IMR-90 (cell line): ENCODE measurements at regions not wholly inside any gene's neighbourhood (a gene's known extent, or its start where the extent isn't known, plus 50 kb on each side); places are given as distances from the start of the nearest gene placed in this dataset.

ENCODE experiments used
- ATAC-seq: fragments of 200-7000 bp; cut with Tn5 transposase; 2 replicates; pipeline ENCODE4 v1.9.1; 2020; ENCODE audit warnings: low read depth, mild to moderate bottlenecking, moderate library complexity
- BruUV-seq: library from RNA; stranded (reverse); fragments of 400-500 nt; replicated peaks from 2 replicates; lab custom pipeline; 2021; lab: Mats Ljungman, UMichigan
- CTCF ChIA-PET: fragments of 300-600 bp; formaldehyde crosslinking; extraction: SDS; loops from one replicate; lab custom pipeline; 2021; ENCODE audit warnings: antibody characterized with exemption; lab: Yijun Ruan, JAX
- POLR2A ChIA-PET: fragments of 300-600 bp; sonication (Branson Sonifier 250); formaldehyde crosslinking; loops from one replicate; lab custom pipeline; 2022; ENCODE audit warnings: antibody characterized with exemption; ENCODE audit not compliant: unreplicated experiment; lab: Charles Lee
- DNase-seq: peaks from one replicate; pipeline ENCODE4 v3.0.0; 2013
- H2AFZ ChIP-seq: replicated peaks from 2 replicates; pipeline ENCODE3; 2013; ENCODE audit warnings: low read length, mild to moderate bottlenecking; ENCODE audit not compliant: poor library complexity
- H2AK5ac ChIP-seq: 2 replicates; pipeline ENCODE4 v1.6.1; 2013; ENCODE audit warnings: low read depth, low read length, inconsistent platforms
- H2AK9ac ChIP-seq: replicated peaks from 2 replicates; pipeline ENCODE3; 2013; ENCODE audit warnings: mild to moderate bottlenecking, low read depth, low read length, moderate library complexity; ENCODE audit not compliant: poor library complexity
- H2BK120ac ChIP-seq: 2 replicates; pipeline ENCODE4 v1.6.1; 2013; ENCODE audit warnings: low read depth, low read length, inconsistent platforms
- H2BK15ac ChIP-seq: 3 replicates; pipeline ENCODE4 v1.6.1; 2013; ENCODE audit warnings: low read depth, low read length, inconsistent platforms
- H2BK20ac ChIP-seq: 2 replicates; pipeline ENCODE4 v1.6.1; 2013; ENCODE audit warnings: low read depth, mild to moderate bottlenecking, inconsistent platforms, low read length, moderate library complexity
- H2BK5ac ChIP-seq: 2 replicates; pipeline ENCODE4 v1.6.1; 2013; ENCODE audit warnings: mild to moderate bottlenecking, low read depth, low read length, inconsistent platforms; ENCODE audit not compliant: poor library complexity, severe bottlenecking
- H3K14ac ChIP-seq: replicated peaks from 2 replicates; pipeline ENCODE4 v1.6.1; 2013; ENCODE audit warnings: low read depth, low read length, inconsistent platforms
- H3K18ac ChIP-seq: 2 replicates; pipeline ENCODE4 v1.6.1; 2013; ENCODE audit warnings: low read depth, low read length, control low read depth
- H3K23ac ChIP-seq: 2 replicates; pipeline ENCODE4 v1.6.1; 2013; ENCODE audit warnings: low read depth, low read length, inconsistent platforms
- H3K27ac ChIP-seq: 2 replicates; pipeline ENCODE4 v1.5.1; 2013; ENCODE audit warnings: mild to moderate bottlenecking, control low read depth, low read length; ENCODE audit not compliant: insufficient read depth
- H3K27me3 ChIP-seq: 2 replicates; pipeline ENCODE4 v1.6.1; 2013; ENCODE audit warnings: low read length; ENCODE audit not compliant: control insufficient read depth, insufficient read depth
- H3K36me3 ChIP-seq: 2 replicates; pipeline ENCODE4 v1.6.1; 2013; ENCODE audit warnings: low read length, mixed read lengths; ENCODE audit not compliant: control insufficient read depth, insufficient read depth
- H3K4ac ChIP-seq: 2 replicates; pipeline ENCODE4 v1.6.1; 2013; ENCODE audit warnings: low read depth, low read length, inconsistent platforms
- H3K4me1 ChIP-seq: 2 replicates; pipeline ENCODE4 v1.6.1; 2013; ENCODE audit warnings: low read length, mixed read lengths; ENCODE audit not compliant: control insufficient read depth, insufficient read depth
- H3K4me2 ChIP-seq: 2 replicates; pipeline ENCODE4 v1.6.1; 2013; ENCODE audit warnings: low read depth, mild to moderate bottlenecking, control low read depth, low read length, moderate library complexity
- H3K4me3 ChIP-seq: 2 replicates; pipeline ENCODE4 v1.5.1; 2013; ENCODE audit warnings: low read depth, mild to moderate bottlenecking, control low read depth, low read length, moderate library complexity; ENCODE audit not compliant: insufficient read depth
- H3K56ac ChIP-seq: 2 replicates; pipeline ENCODE4 v1.6.1; 2013; ENCODE audit warnings: low read length, inconsistent platforms; ENCODE audit not compliant: insufficient read depth; ENCODE audit errors: extremely low read depth
- H3K79me1 ChIP-seq, 2 experiments: 2 replicates each; pipeline ENCODE4 v1.6.1; 2013; ENCODE audit warnings: low read length in 2 of 2, inconsistent platforms in 1 of 2, low read depth in 1 of 2
- H3K9ac ChIP-seq: 2 replicates; pipeline ENCODE4 v1.6.1; 2013; ENCODE audit warnings: low read depth, low read length, control low read depth
- H3K9me1 ChIP-seq: 2 replicates; pipeline ENCODE4 v1.6.1; 2013; ENCODE audit warnings: low read length, inconsistent platforms; ENCODE audit not compliant: insufficient read depth
- H3K9me3 ChIP-seq: 2 replicates; pipeline ENCODE4 v1.6.1; 2013; ENCODE audit warnings: low read length; ENCODE audit not compliant: control insufficient read depth, insufficient read depth
- H4K20me1 ChIP-seq: 2 replicates; pipeline ENCODE4 v1.6.1; 2013; ENCODE audit warnings: low read length, inconsistent platforms; ENCODE audit not compliant: insufficient read depth
- H4K5ac ChIP-seq: 2 replicates; pipeline ENCODE4 v1.6.1; 2013; ENCODE audit warnings: mild to moderate bottlenecking, low read depth, low read length, control low read depth
- H4K8ac ChIP-seq, 2 experiments: 2 replicates each; pipeline ENCODE4 v1.6.1; 2013; ENCODE audit warnings: low read depth in 2 of 2, low read length in 2 of 2, control low read depth in 1 of 2, inconsistent platforms in 1 of 2
- H4K91ac ChIP-seq: 2 replicates; pipeline ENCODE4 v1.6.1; 2013; ENCODE audit warnings: low read depth, low read length, inconsistent platforms; ENCODE audit not compliant: insufficient read depth
- BHLHE40 ChIP-seq: fragments of 150-350 bp; IDR thresholded peaks from 2 replicates; pipeline ENCODE4 v1.6.1; 2016; ENCODE audit warnings: mild to moderate bottlenecking, low read depth, low read length
- CEBPB ChIP-seq: IDR thresholded peaks from 2 replicates; pipeline ENCODE4 v1.6.1; 2012; ENCODE audit warnings: low read depth, low read length, improper control_type of control experiment
- CHD1 ChIP-seq: IDR thresholded peaks from 2 replicates; pipeline ENCODE4 v1.6.1; 2012; ENCODE audit warnings: low read depth, low read length, improper control_type of control experiment
- CTCF ChIP-seq: conservative IDR thresholded peaks from 2 replicates; pipeline ENCODE4 v1.5.1; 2012; ENCODE audit warnings: mild to moderate bottlenecking, low read depth, low read length, improper control_type of control experiment
- ELK1 ChIP-seq: fragments of 150-350 bp; IDR thresholded peaks from 2 replicates; pipeline ENCODE4 v1.6.1; 2016; ENCODE audit warnings: low read depth, mild to moderate bottlenecking, low read length, moderate library complexity, borderline replicate concordance
- FOS ChIP-seq: fragments of 150-350 bp; IDR thresholded peaks from 2 replicates; pipeline ENCODE4 v1.6.1; 2016; ENCODE audit warnings: low read depth, low read length
- MAFK ChIP-seq: IDR thresholded peaks from 2 replicates; pipeline ENCODE4 v1.6.1; 2012; ENCODE audit warnings: low read depth, low read length, improper control_type of control experiment
- MAZ ChIP-seq: IDR thresholded peaks from 2 replicates; pipeline ENCODE4 v1.6.1; 2012; ENCODE audit warnings: low read depth, mild to moderate bottlenecking, low read length, improper control_type of control experiment, moderate library complexity, borderline replicate concordance
- MXI1 ChIP-seq: IDR thresholded peaks from 2 replicates; pipeline ENCODE4 v1.6.1; 2012; ENCODE audit warnings: low read depth, mild to moderate bottlenecking, low read length, moderate library complexity, borderline replicate concordance
- NFE2L2 ChIP-seq: fragments of 150-350 bp; IDR thresholded peaks from 2 replicates; pipeline ENCODE4 v1.6.1; 2016; ENCODE audit warnings: low read depth, mild to moderate bottlenecking, low read length
- POLR2A ChIP-seq: IDR thresholded peaks from 2 replicates; pipeline ENCODE4 v1.6.1; 2012; ENCODE audit warnings: mild to moderate bottlenecking, low read depth, low read length
- RAD21 ChIP-seq: IDR thresholded peaks from 2 replicates; pipeline ENCODE4 v1.6.1; 2012; ENCODE audit warnings: low read length, improper control_type of control experiment
- RCOR1 ChIP-seq: IDR thresholded peaks from 2 replicates; pipeline ENCODE4 v1.6.1; 2012; ENCODE audit warnings: mild to moderate bottlenecking, low read length, improper control_type of control experiment; ENCODE audit not compliant: insufficient replicate concordance
- RFX5 ChIP-seq: IDR thresholded peaks from 2 replicates; pipeline ENCODE4 v1.8.0; 2012; ENCODE audit warnings: low read depth, mild to moderate bottlenecking, low read length, moderate library complexity
- SMC3 ChIP-seq: fragments of 150-350 bp; IDR thresholded peaks from 2 replicates; pipeline ENCODE4 v1.6.1; 2016; ENCODE audit warnings: low read depth, mild to moderate bottlenecking, antibody characterized with exemption, low read length, moderate library complexity
- WGBS, 2 experiments: methylation state at CpG; one replicate each; pipeline versions ENCODE4 v1.1.5 to v1.1.7; 2013; ENCODE audit warnings: missing lambda C conversion rate in 2 of 2; ENCODE audit not compliant: insufficient read length in 1 of 2; ENCODE audit errors: extremely low coverage in 2 of 2; 5-methylcytosine and 5-hydroxymethylcytosine counted together
- dilution Hi-C: fragments of 300-500 bp; cut with HindIII; formaldehyde crosslinking; loops from one replicate; pipeline ENCODE4 v1.14.3; 2018; ENCODE audit warnings: low sequenced_read_pairs; ENCODE audit not compliant: unreplicated experiment
- in situ Hi-C: fragments of 300-500 bp; cut with MboI; formaldehyde crosslinking; loops from 3 replicates; pipeline ENCODE4 v1.14.3; 2019; ENCODE audit warnings: low sequenced_read_pairs, inconsistent platforms, mixed read lengths
- intact Hi-C: fragments of 100-400 bp; cut with micrococcal nuclease; formaldehyde crosslinking; loops from 2 replicates; pipeline ENCODE4 v1.10.0; 2022
- TF ChIP-seq, protein P1 (sequence below): fragments of 150-350 bp; IDR thresholded peaks from 2 replicates; pipeline ENCODE4 v1.6.1; 2017; ENCODE audit warnings: mild to moderate bottlenecking, antibody characterized with exemption, low read length, low read depth

GRCh38 chr5:168048486-168048885 lies 243.0 kb upstream of the WWC1 start:
- H3K4me1 ChIP-seq = no peaks in the 10 kb centered on the region
- no peaks in the 10 kb centered on the region for H3K9me3 ChIP-seq
- H2AK5ac ChIP-seq = no peak overlapping the region
- ChIA-PET CTCF (interaction anchor here (1.1 kb wide), 1 partner anchor 318 kb away, joined by 3 read pairs; no protein-coding TSS in a partner anchor), POLR2A (no interaction called here)
- BruUV-seq = no TSS peak
- ATAC-seq (no peak), DNase-seq (no peak)
- no peak overlapping the region for H2AFZ ChIP-seq
- H3K9me1 ChIP-seq = no peaks in the 10 kb centered on the region
- no peaks in the 10 kb centered on the region for H3K79me1 ChIP-seq
- H3K36me3 ChIP-seq = no peaks in the 10 kb centered on the region
- H3K18ac ChIP-seq = no peak overlapping the region
- no peak overlapping the region for H2BK15ac ChIP-seq
- H3K14ac ChIP-seq = no peak overlapping the region
- no peaks in the 10 kb centered on the region for H4K20me1 ChIP-seq
- no peak overlapping the region for H3K4me3 ChIP-seq
- H4K8ac ChIP-seq = no peak overlapping the region
- no CpG with 5 or more reads among the region's 1 CpG for WGBS, 2 experiments
- H2BK20ac ChIP-seq = no peak overlapping the region
- TF ChIP-seq, protein P1, sequence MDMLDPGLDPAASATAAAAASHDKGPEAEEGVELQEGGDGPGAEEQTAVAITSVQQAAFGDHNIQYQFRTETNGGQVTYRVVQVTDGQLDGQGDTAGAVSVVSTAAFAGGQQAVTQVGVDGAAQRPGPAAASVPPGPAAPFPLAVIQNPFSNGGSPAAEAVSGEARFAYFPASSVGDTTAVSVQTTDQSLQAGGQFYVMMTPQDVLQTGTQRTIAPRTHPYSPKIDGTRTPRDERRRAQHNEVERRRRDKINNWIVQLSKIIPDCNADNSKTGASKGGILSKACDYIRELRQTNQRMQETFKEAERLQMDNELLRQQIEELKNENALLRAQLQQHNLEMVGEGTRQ = no peak
- no peak for TF ChIP-seq CHD1
- TF ChIP-seq CTCF = no peak
- TF ChIP-seq RAD21 = no peak
- no peak for TF ChIP-seq MXI1
- no peak for TF ChIP-seq BHLHE40
- no peak for TF ChIP-seq NFE2L2
- TF ChIP-seq FOS = no peak
- no peak for TF ChIP-seq SMC3
- TF ChIP-seq RFX5 = no peak
- no peak for TF ChIP-seq MAZ
- no peak for TF ChIP-seq ELK1
- no peak for TF ChIP-seq MAFK
- no peak for TF ChIP-seq CEBPB
- TF ChIP-seq RCOR1 = no peak
- no peak for TF ChIP-seq POLR2A
- no peaks in the 10 kb centered on the region for H3K27me3 ChIP-seq
- no peak overlapping the region for H4K91ac ChIP-seq
- H3K9ac ChIP-seq = no peak overlapping the region
- no peak overlapping the region for H3K56ac ChIP-seq
- no peak overlapping the region for H3K27ac ChIP-seq
- in situ Hi-C loops = no loop called here
- no peak overlapping the region for H3K23ac ChIP-seq
- no peak overlapping the region for H3K4me2 ChIP-seq
- dilution Hi-C loops = no loop called here
- no peak overlapping the region for H2BK5ac ChIP-seq
- no peak overlapping the region for H4K5ac ChIP-seq
- H2BK120ac ChIP-seq = no peak overlapping the region
- intact Hi-C loops = no loop called here
- H2AK9ac ChIP-seq = no peak overlapping the region
- no peak overlapping the region for H3K4ac ChIP-seq
